Sigmoid colon (tissue), 6 donors: ENCODE measurements at regions not wholly inside any gene's neighbourhood (a gene's known extent, or its start where the extent isn't known, plus 50 kb on each side); places are given as distances from the start of the nearest gene placed in this dataset.

Experiments
- DNase-seq: peaks from one replicate; pipeline ENCODE4 v3.0.0-alpha.2; 2019
- H3K27ac ChIP-seq, 4 donors: fragments of 200-600 bp; sonication (generic); one replicate each; pipeline ENCODE4 v1.5.1; 2016 to 2019; ENCODE audit warnings: mild to moderate bottlenecking in 1 of 4
- H3K27me3 ChIP-seq, 3 donors: fragments of 200-600 bp; sonication (generic); one replicate each; pipeline ENCODE4 v1.5.1; 2019; ENCODE audit warnings: mild to moderate bottlenecking in 1 of 3
- H3K36me3 ChIP-seq, 4 donors: fragments of 200-600 bp; sonication (generic); one replicate each; pipeline ENCODE4 v1.5.1; 2016 to 2019
- H3K4me1 ChIP-seq, 4 donors: fragments of 200-600 bp; sonication (generic); one replicate each; pipeline ENCODE4 v1.5.1; 2017 to 2019
- H3K4me3 ChIP-seq, 4 donors: fragments of 200-600 bp; sonication (generic); one replicate each; pipeline ENCODE4 v1.5.1; 2017 to 2019; ENCODE audit warnings: mild to moderate bottlenecking in 2 of 4, moderate library complexity in 1 of 4
- H3K9me3 ChIP-seq, 4 donors: fragments of 200-600 bp in 3 of 4; sonication (generic) in 3 of 4; one replicate each; pipeline versions ENCODE4 v1.5.1 to v1.6.1; 2013 to 2019
- EP300 ChIP-seq, 4 donors: sonication (generic); formaldehyde crosslinking; IDR thresholded peaks; one replicate each; pipeline ENCODE4 v1.6.1; 2017; ENCODE audit warnings: antibody characterized with exemption in 4 of 4
- POLR2A ChIP-seq, 2 donors: fragments of 450-650 bp; IDR thresholded peaks; one replicate each; pipeline ENCODE4 v1.6.1; 2016; ENCODE audit warnings: antibody characterized with exemption in 2 of 2, mild to moderate bottlenecking in 2 of 2, moderate library complexity in 2 of 2
- POLR2AphosphoS5 ChIP-seq, 4 donors: sonication (generic); formaldehyde crosslinking; IDR thresholded peaks; one replicate each; pipeline ENCODE4 v1.6.1; 2017; ENCODE audit warnings: antibody characterized with exemption in 4 of 4
- WGBS, 2 donors: extraction: QIAGEN DNeasy Blood & Tissue Kit; methylation state at CpG; one replicate each; pipeline ENCODE4 v1.1.7; 2013; 5-methylcytosine and 5-hydroxymethylcytosine counted together
- intact Hi-C: fragments of 100-400 bp; cut with DNase I; formaldehyde crosslinking; loops from one replicate; pipeline ENCODE4 v1.15.1; 2023
- TF ChIP-seq, protein P1 (sequence below), 4 experiments: fragments of 450-650 bp in 3 of 4; fragments of 200-600 bp in 1 of 4; IDR thresholded peaks; one replicate each; pipeline ENCODE4 v1.5.1; 2016 to 2019; ENCODE audit warnings: antibody characterized with exemption in 4 of 4, mild to moderate bottlenecking in 3 of 4, moderate library complexity in 2 of 4
- donor health status: healthy with polysubstance abuse.
- donor health status: healthy.

DNA sequence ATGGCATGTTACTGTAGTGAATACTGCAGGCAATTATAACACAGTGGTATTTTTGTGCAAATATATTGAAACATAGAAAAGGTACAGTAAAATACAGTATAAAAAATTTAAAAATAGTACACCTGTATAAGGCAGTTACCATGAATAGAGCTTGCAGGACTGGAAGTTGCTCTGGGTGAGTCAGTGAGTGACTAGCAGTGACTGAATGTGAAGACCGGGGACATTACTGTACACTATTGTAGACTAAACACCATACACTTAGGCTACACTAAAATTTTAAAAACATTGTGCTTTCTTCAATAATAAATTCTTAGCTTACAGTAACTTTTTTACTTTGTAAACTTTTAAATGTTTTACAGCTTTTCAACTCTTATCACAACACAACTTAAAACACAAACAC lies 181.7 kb downstream of the GALC start:
- WGBS, 2 donors: 86% methylated on average over 1 of the region's 1 CpG
- TF ChIP-seq EP300 (IDR thresholded peaks at IDR 0.05) (no peak), POLR2AphosphoS5 (IDR thresholded peaks at IDR 0.05) (no peak), POLR2A (IDR thresholded peaks at IDR 0.05) (no peak)
- TF ChIP-seq, protein P1, sequence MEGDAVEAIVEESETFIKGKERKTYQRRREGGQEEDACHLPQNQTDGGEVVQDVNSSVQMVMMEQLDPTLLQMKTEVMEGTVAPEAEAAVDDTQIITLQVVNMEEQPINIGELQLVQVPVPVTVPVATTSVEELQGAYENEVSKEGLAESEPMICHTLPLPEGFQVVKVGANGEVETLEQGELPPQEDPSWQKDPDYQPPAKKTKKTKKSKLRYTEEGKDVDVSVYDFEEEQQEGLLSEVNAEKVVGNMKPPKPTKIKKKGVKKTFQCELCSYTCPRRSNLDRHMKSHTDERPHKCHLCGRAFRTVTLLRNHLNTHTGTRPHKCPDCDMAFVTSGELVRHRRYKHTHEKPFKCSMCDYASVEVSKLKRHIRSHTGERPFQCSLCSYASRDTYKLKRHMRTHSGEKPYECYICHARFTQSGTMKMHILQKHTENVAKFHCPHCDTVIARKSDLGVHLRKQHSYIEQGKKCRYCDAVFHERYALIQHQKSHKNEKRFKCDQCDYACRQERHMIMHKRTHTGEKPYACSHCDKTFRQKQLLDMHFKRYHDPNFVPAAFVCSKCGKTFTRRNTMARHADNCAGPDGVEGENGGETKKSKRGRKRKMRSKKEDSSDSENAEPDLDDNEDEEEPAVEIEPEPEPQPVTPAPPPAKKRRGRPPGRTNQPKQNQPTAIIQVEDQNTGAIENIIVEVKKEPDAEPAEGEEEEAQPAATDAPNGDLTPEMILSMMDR (IDR thresholded peaks at IDR 0.05): no peak

DNA sequence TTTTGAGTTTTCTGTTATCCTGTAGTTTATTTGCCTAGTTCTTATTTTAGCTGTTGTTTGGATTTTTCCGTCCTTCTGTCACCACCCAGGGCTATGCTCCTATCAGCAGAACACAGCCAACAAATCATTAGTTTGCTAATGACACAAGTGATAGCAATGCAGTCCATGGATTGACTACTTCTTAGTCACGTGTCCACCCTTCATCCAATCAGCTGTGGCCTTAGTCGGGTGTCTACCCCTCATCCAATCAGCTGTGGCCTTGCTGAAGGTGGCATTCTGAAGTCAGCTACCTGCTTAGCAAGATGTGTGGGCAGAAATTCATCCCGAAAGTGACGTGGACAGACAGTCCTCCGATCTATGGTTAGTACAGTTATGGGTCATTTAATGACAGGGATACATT lies 182.3 kb downstream of the GALC start:
- Histone ChIP-seq H3K36me3 (no peaks in the 10 kb centered on the region), H3K9me3 (no peaks in the 10 kb centered on the region), H3K4me3 (no peak overlapping the region), H3K4me1 (no peaks in the 10 kb centered on the region), H3K27ac (no peak overlapping the region), H3K27me3 (no peaks in the 10 kb centered on the region)
- no peak for DNase-seq
- 86 to 89% methylated on average over 6 of the region's 6 CpGs for WGBS, 2 donors
- intact Hi-C loops: no loop called here
- TF ChIP-seq, protein P1 (IDR thresholded peaks at IDR 0.05): no peak
- no peak for TF ChIP-seq EP300 (IDR thresholded peaks at IDR 0.05)
- no peak for TF ChIP-seq POLR2AphosphoS5 (IDR thresholded peaks at IDR 0.05)
- TF ChIP-seq POLR2A (IDR thresholded peaks at IDR 0.05): no peak

More for the DNA sequence above, 181.7 kb downstream of the GALC start:
- H3K4me3 ChIP-seq: no peak overlapping the region
- no peaks in the 10 kb centered on the region for H3K4me1 ChIP-seq
- H3K27ac ChIP-seq: no peak overlapping the region
- no peaks in the 10 kb centered on the region for H3K27me3 ChIP-seq
- DNase-seq: no peak
- no peaks in the 10 kb centered on the region for H3K36me3 ChIP-seq
- H3K9me3 ChIP-seq: no peaks in the 10 kb centered on the region
- intact Hi-C loops: no loop called here

DNA sequence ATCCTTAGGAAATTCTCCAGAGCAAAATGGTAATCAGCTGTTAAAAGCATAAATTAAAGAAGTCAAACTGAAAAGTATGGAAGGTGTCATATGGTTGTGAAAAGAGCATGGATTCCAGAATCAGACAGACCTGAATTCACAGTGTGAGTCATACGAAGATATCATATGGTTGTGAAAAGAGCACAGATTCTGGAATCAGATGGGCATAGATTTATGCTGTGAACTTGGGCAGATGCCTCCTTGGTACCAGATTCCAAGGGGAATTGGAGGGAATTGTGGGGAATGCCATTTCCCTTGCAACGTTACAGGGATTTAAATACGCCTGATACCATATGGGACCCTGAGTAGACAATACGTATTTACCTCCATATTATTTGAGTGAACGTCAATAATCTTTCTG lies 183.7 kb downstream of the GALC start:
- TF ChIP-seq, protein P1 (IDR thresholded peaks at IDR 0.05): no peak
- no peak for TF ChIP-seq POLR2AphosphoS5 (IDR thresholded peaks at IDR 0.05)
- TF ChIP-seq EP300 (IDR thresholded peaks at IDR 0.05): no peak
- no peak for TF ChIP-seq POLR2A (IDR thresholded peaks at IDR 0.05)
- Histone ChIP-seq H3K4me3 (no peak overlapping the region), H3K9me3 (no peaks in the 10 kb centered on the region), H3K36me3 (no peaks in the 10 kb centered on the region), H3K4me1 (no peaks in the 10 kb centered on the region), H3K27ac (no peak overlapping the region), H3K27me3 (no peaks in the 10 kb centered on the region)
- intact Hi-C loops: no loop called here
- DNase-seq: no peak
- WGBS, 2 donors: 74 to 78% methylated on average over 5 of the region's 5 CpGs

DNA sequence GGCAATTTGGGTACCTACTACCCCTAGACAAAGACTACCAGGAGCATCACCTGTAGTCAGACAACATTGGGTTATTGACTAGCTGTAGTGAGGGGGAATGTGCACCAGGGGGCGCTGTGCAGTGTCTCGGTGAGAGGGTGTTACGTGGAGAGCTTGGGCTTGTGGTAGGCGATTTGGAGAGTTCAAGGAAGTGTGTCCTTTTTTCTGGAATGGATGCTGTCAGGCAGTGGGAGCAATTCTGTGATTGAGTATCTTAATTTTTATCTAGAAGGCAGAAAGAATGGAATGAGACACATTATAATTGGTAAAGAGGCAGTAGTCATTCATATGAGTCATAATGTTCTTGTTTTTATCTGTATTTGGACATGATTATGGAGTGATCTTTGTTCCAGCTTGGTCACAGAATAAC lies 187.7 kb downstream of the GALC start:
- Histone ChIP-seq H3K4me3 (no peak overlapping the region), H3K27me3 (no peaks in the 10 kb centered on the region), H3K9me3 (no peaks in the 10 kb centered on the region), H3K36me3 (no peaks in the 10 kb centered on the region), H3K4me1 (no peaks in the 10 kb centered on the region), H3K27ac (no peak overlapping the region)
- no peak for DNase-seq
- 3 to 4% methylated on average over 4 of the region's 4 CpGs for WGBS, 2 donors
- intact Hi-C loops: no loop called here
- no peak for TF ChIP-seq EP300 (IDR thresholded peaks at IDR 0.05)
- TF ChIP-seq, protein P1 (IDR thresholded peaks at IDR 0.05): peak in 1 of 4 experiments; percentile 19

DNA sequence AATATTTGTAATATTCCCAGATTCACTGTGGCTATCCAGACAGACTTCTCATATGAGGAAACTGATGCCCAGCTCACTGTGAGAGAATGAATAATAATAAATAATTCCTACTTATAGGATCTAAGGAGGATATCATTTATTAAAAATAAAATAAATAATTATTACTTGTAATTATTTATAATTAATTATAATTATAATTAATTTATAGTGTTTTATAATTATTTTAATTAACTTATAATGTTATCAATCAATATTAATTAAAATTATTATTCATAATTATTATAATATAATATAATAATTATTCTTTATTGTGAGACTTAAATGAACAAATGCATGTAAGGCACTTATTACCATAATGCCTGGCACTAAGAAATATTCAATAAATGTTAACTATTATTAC lies 192.8 kb downstream of the GALC start:
- intact Hi-C loops: no loop called here
- Histone ChIP-seq H3K27ac (no peak overlapping the region), H3K27me3 (no peaks in the 10 kb centered on the region), H3K4me3 (no peak overlapping the region), H3K4me1 (no peaks in the 10 kb centered on the region), H3K9me3 (no peaks in the 10 kb centered on the region), H3K36me3 (no peaks in the 10 kb centered on the region)
- TF ChIP-seq POLR2AphosphoS5 (IDR thresholded peaks at IDR 0.05): no peak
- no peak for TF ChIP-seq POLR2A (IDR thresholded peaks at IDR 0.05)
- TF ChIP-seq EP300 (IDR thresholded peaks at IDR 0.05): no peak
- TF ChIP-seq, protein P1 (IDR thresholded peaks at IDR 0.05): no peak
- no peak for DNase-seq
